HCT116 (cell line): ENCODE measurements at regions not wholly inside any gene's neighbourhood (a gene's known extent, or its start where the extent isn't known, plus 50 kb on each side); places are given as distances from the start of the nearest gene placed in this dataset.

Experiments
- ATAC-seq: fragments of 200-7000 bp; cut with Tn5 transposase; 2 replicates; pipeline ENCODE4 v1.9.1; 2020; ENCODE audit warnings: mild to moderate bottlenecking, moderate library complexity
- BruUV-seq: library from RNA; stranded (reverse); fragments of 400-500 nt; replicated peaks from 2 replicates; lab custom pipeline; 2021; lab: Mats Ljungman, UMichigan
- CTCF ChIA-PET: fragments of 300-600 bp; sonication (Branson Sonifier 250); formaldehyde crosslinking; loops from one replicate; lab custom pipeline; 2021; ENCODE audit warnings: antibody characterized with exemption; lab: Charles Lee
- POLR2A ChIA-PET: fragments of 300-600, 350-600 bp; sonication (Branson Sonifier 250); formaldehyde crosslinking; loops from one replicate; lab custom pipeline; 2021; ENCODE audit warnings: antibody characterized with exemption; lab: Charles Lee
- RAD21 ChIA-PET, 2 experiments: fragments of 300-600 bp; sonication (Branson Sonifier 250); formaldehyde crosslinking; loops; one replicate each; lab custom pipeline; 2023; ENCODE audit warnings: low total read pairs in 2 of 2; ENCODE audit not compliant: uncharacterized antibody in 2 of 2, unreplicated experiment in 2 of 2, low non-redundant PET in 1 of 2; lab: Charles Lee
- DNase-seq: peaks from one replicate; pipeline ENCODE4 v3.0.0-alpha.2; 2010; ENCODE audit warnings: low read depth, low spot score
- H2AFZ ChIP-seq: fragments of 200-600 bp; shearing (Covaris generic), sonication (generic); 2 replicates; pipeline ENCODE4 v1.6.1; 2017; ENCODE audit warnings: low read depth, mixed run types, mixed read lengths, antibody characterized with exemption, low read length; ENCODE audit not compliant: poor library complexity, severe bottlenecking
- H3K27ac ChIP-seq: 2 replicates; pipeline ENCODE4 v1.5.1; 2012; ENCODE audit warnings: low read depth, low read length
- H3K27me3 ChIP-seq: fragments of 200-600 bp; sonication (generic); 2 replicates; pipeline ENCODE4 v1.6.1; 2016; ENCODE audit warnings: mixed run types, low read length, mixed read lengths; ENCODE audit not compliant: insufficient read depth
- H3K36me3 ChIP-seq, 2 experiments: fragments of 200-500 bp in 1 of 2; fragments of 200-600 bp in 1 of 2; sonication (Bioruptor generic) in 1 of 2; sonication (generic) in 1 of 2; 2 replicates each; pipeline versions ENCODE4 v1.5.1 to v1.6.1; 2014 to 2016; ENCODE audit warnings: low read length in 2 of 2, inconsistent platforms in 1 of 2, mixed read lengths in 1 of 2, mixed run types in 1 of 2; ENCODE audit not compliant: insufficient read depth in 2 of 2, control insufficient read depth in 1 of 2
- H3K4me1 ChIP-seq, 2 experiments: fragments of 200-600 bp in 1 of 2; sonication (generic) in 1 of 2; 2 replicates each; pipeline versions ENCODE4 v1.5.1 to v1.6.1; 2012 to 2017; ENCODE audit warnings: low read length in 2 of 2, inconsistent platforms in 1 of 2, mild to moderate bottlenecking in 1 of 2, mixed read lengths in 1 of 2, mixed run types in 1 of 2, moderate library complexity in 1 of 2; ENCODE audit not compliant: insufficient read depth in 2 of 2, control insufficient read depth in 1 of 2
- H3K4me2 ChIP-seq: fragments of 200-600 bp; sonication (generic); 2 replicates; pipeline ENCODE4 v1.6.1; 2017; ENCODE audit warnings: mixed run types, low read length, mixed read lengths
- H3K4me3 ChIP-seq, 2 experiments: fragments of 200-600 bp in 1 of 2; sonication (generic) in 1 of 2; replicated peaks in 1 of 2; 2 replicates each; pipeline ENCODE4 v1.5.1; 2011 to 2016; ENCODE audit warnings: low read length in 2 of 2, control low read depth in 1 of 2, low read depth in 1 of 2, mild to moderate bottlenecking in 1 of 2, mixed read lengths in 1 of 2, mixed run types in 1 of 2
- H3K79me2 ChIP-seq: fragments of 200-600 bp; sonication (generic); 2 replicates; pipeline ENCODE4 v1.6.1; 2017; ENCODE audit warnings: mild to moderate bottlenecking, mixed run types, low read length, moderate library complexity, mixed read lengths; ENCODE audit not compliant: insufficient read depth
- H3K9ac ChIP-seq: fragments of 200-600 bp; sonication (generic); 2 replicates; pipeline ENCODE4 v1.6.1; 2016; ENCODE audit warnings: low read length, mixed read lengths
- H3K9me2 ChIP-seq: fragments of 200-600 bp; sonication (generic), shearing (Covaris generic); 2 replicates; pipeline ENCODE4 v1.6.1; 2017; ENCODE audit warnings: mixed run types, mild to moderate bottlenecking, moderate library complexity; ENCODE audit not compliant: insufficient read depth
- H3K9me3 ChIP-seq, 2 experiments: fragments of 200-500 bp in 1 of 2; fragments of 200-600 bp in 1 of 2; sonication (Bioruptor generic) in 1 of 2; sonication (generic) in 1 of 2; 2 replicates each; pipeline ENCODE4 v1.6.1; 2014 to 2017; ENCODE audit warnings: low read length in 2 of 2, mixed read lengths in 2 of 2, inconsistent platforms in 1 of 2, low read depth in 1 of 2, mild to moderate bottlenecking in 1 of 2, mixed run types in 1 of 2, moderate library complexity in 1 of 2; ENCODE audit not compliant: control insufficient read depth in 1 of 2, insufficient read depth in 1 of 2
- H4K20me1 ChIP-seq: fragments of 200-600 bp; sonication (generic), shearing (Covaris generic); 2 replicates; pipeline ENCODE4 v1.6.1; 2017; ENCODE audit warnings: mixed run types, mild to moderate bottlenecking, moderate library complexity; ENCODE audit not compliant: insufficient read depth
- CBX3 ChIP-seq: IDR thresholded peaks from 2 replicates; pipeline ENCODE4 v1.6.1; 2012; ENCODE audit warnings: low read depth
- CTCF ChIP-seq, 3 experiments: fragments of 200-600 bp in 1 of 3; sonication (generic) in 1 of 3; IDR thresholded peaks in 2 of 3; conservative IDR thresholded peaks in 1 of 3; 2 replicates each; pipeline ENCODE4 v1.5.1; 2012 to 2017; ENCODE audit warnings: low read depth in 2 of 3, low read length in 2 of 3, antibody characterized with exemption in 1 of 3, borderline replicate concordance in 1 of 3, control low read depth in 1 of 3, mild to moderate bottlenecking in 1 of 3, mixed read lengths in 1 of 3, mixed run types in 1 of 3, moderate library complexity in 1 of 3; ENCODE audit not compliant: insufficient read depth in 1 of 3
- ELF1 ChIP-seq: IDR thresholded peaks from 2 replicates; pipeline ENCODE4 v1.6.1; 2012; ENCODE audit warnings: low read depth, borderline replicate concordance
- FOSL1 ChIP-seq: IDR thresholded peaks from 2 replicates; pipeline ENCODE4 v1.6.1; 2012; ENCODE audit warnings: low read depth
- JUND ChIP-seq: IDR thresholded peaks from 2 replicates; pipeline ENCODE4 v1.6.1; 2012
- POLR2A ChIP-seq: IDR thresholded peaks from 2 replicates; pipeline ENCODE4 v1.7.0; 2011; ENCODE audit warnings: borderline replicate concordance; ENCODE audit not compliant: insufficient read depth, insufficient read length; ENCODE audit errors: extremely low read depth
- RAD21 ChIP-seq: IDR thresholded peaks from 2 replicates; pipeline ENCODE4 v1.6.1; 2012; ENCODE audit warnings: low read depth, mild to moderate bottlenecking
- REST ChIP-seq: IDR thresholded peaks from 2 replicates; pipeline ENCODE4 v1.6.1; 2012; ENCODE audit warnings: low read depth
- SP1 ChIP-seq: IDR thresholded peaks from 2 replicates; pipeline ENCODE4 v1.6.1; 2012; ENCODE audit warnings: low read depth
- YY1 ChIP-seq: IDR thresholded peaks from 2 replicates; pipeline ENCODE4 v1.6.1; 2011; ENCODE audit warnings: low read length, low read depth, moderate library complexity, mild to moderate bottlenecking; ENCODE audit not compliant: insufficient replicate concordance; ENCODE audit errors: extremely low read depth
- intact Hi-C: fragments of 100-400 bp; cut with micrococcal nuclease; formaldehyde crosslinking; loops from 2 replicates; pipeline ENCODE4 v1.10.0; 2022
- TF ChIP-seq, protein P1 (sequence below): IDR thresholded peaks from 2 replicates; pipeline ENCODE4 v1.6.1; 2011; ENCODE audit warnings: mild to moderate bottlenecking, low read length, moderate library complexity; ENCODE audit not compliant: insufficient replicate concordance; ENCODE audit errors: extremely low read depth
- TF ChIP-seq, protein P2 (sequence below): IDR thresholded peaks from 2 replicates; pipeline ENCODE4 v1.6.1; 2012
- TF ChIP-seq, protein P3 (sequence below): IDR thresholded peaks from 2 replicates; pipeline ENCODE4 v1.6.1; 2012

- H3K9ac ChIP-seq, result no peak overlapping the region
- no peaks in the 10 kb centered on the region for H3K9me2 ChIP-seq
- no peaks in the 10 kb centered on the region for H4K20me1 ChIP-seq
- H3K4me2 ChIP-seq, result no peak overlapping the region
- ChIA-PET POLR2A (no interaction called here), CTCF (no interaction called here), RAD21 (no interaction called here)
- no peaks in the 10 kb centered on the region for H3K36me3 ChIP-seq
- H3K9me3 ChIP-seq, result peaks cover 0 to 3% of the 10 kb centered on the region in 2 experiments; a peak in 2 of 4 replicates
- no peak overlapping the region for H3K4me3 ChIP-seq
- H2AFZ ChIP-seq, result no peak overlapping the region
- H3K79me2 ChIP-seq, result no peaks in the 10 kb centered on the region
- no peak overlapping the region for H3K27ac ChIP-seq
- intact Hi-C loops, result no loop called here
- H3K27me3 ChIP-seq, result no peaks in the 10 kb centered on the region
- DNase-seq (no peak), ATAC-seq (no peak)
- BruUV-seq, result no TSS peak
- TF ChIP-seq, protein P1, sequence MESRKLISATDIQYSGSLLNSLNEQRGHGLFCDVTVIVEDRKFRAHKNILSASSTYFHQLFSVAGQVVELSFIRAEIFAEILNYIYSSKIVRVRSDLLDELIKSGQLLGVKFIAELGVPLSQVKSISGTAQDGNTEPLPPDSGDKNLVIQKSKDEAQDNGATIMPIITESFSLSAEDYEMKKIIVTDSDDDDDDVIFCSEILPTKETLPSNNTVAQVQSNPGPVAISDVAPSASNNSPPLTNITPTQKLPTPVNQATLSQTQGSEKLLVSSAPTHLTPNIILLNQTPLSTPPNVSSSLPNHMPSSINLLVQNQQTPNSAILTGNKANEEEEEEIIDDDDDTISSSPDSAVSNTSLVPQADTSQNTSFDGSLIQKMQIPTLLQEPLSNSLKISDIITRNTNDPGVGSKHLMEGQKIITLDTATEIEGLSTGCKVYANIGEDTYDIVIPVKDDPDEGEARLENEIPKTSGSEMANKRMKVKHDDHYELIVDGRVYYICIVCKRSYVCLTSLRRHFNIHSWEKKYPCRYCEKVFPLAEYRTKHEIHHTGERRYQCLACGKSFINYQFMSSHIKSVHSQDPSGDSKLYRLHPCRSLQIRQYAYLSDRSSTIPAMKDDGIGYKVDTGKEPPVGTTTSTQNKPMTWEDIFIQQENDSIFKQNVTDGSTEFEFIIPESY, result no peak
- TF ChIP-seq SP1, result no peak
- TF ChIP-seq REST, result no peak
- TF ChIP-seq, protein P2, sequence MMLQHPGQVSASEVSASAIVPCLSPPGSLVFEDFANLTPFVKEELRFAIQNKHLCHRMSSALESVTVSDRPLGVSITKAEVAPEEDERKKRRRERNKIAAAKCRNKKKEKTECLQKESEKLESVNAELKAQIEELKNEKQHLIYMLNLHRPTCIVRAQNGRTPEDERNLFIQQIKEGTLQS, result no peak
- TF ChIP-seq FOSL1, result no peak
- TF ChIP-seq ELF1, result no peak
- no peak for TF ChIP-seq POLR2A
- TF ChIP-seq YY1, result no peak
- TF ChIP-seq, protein P3, sequence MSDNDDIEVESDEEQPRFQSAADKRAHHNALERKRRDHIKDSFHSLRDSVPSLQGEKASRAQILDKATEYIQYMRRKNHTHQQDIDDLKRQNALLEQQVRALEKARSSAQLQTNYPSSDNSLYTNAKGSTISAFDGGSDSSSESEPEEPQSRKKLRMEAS, result no peak
- TF ChIP-seq CBX3, result no peak
- TF ChIP-seq JUND, result no peak
- no peak for TF ChIP-seq RAD21
- TF ChIP-seq CTCF (IDR thresholded peaks at IDR 0.05 in 2 of 3, conservative IDR thresholded peaks at IDR 0.05 in 1 of 3; ENCODE audit: borderline replicate concordance in 1 of 3, insufficient read depth in 1 of 3, low read depth in 2 of 3, low read length in 2 of 3), result no peak
- peaks cover 19 to 26% of the 10 kb centered on the region in 2 experiments for H3K4me1 ChIP-seq
Measured at GRCh38 chr6:170030284-170030815, 260.5 kb downstream of the DLL1 start.
